VCaP (cell line): ENCODE measurements at regions not wholly inside any gene's neighbourhood (a gene's known extent, or its start where the extent isn't known, plus 50 kb on each side); places are given as distances from the start of the nearest gene placed in this dataset.

Experiments used
- H3K27ac ChIP-seq: fragments of 450-650 bp; 2 replicates; pipeline ENCODE4 v1.5.1; 2017
- CTCF ChIP-seq: fragments of 450-650 bp; conservative IDR thresholded peaks from 2 replicates; pipeline ENCODE4 v1.5.1; 2017; ENCODE audit warnings: mild to moderate bottlenecking, moderate library complexity

GRCh38 chr6:143583542-143584327 is 72.2 kb upstream of the FUCA2 start:
- no peak for TF ChIP-seq CTCF

GRCh38 chr6:143581835-143582480 is 70.4 kb upstream of the FUCA2 start:
- no peak for TF ChIP-seq CTCF
- no peak overlapping the region for H3K27ac ChIP-seq

More at GRCh38 chr6:143583542-143584327, 72.2 kb upstream of the FUCA2 start:
- no peak overlapping the region for H3K27ac ChIP-seq

GRCh38 chr6:143579703-143580102 is 68.2 kb upstream of the FUCA2 start:
- H3K27ac ChIP-seq: no peak overlapping the region
- no peak for TF ChIP-seq CTCF

GRCh38 chr6:143578054-143578453 is 66.5 kb upstream of the FUCA2 start:
- TF ChIP-seq CTCF: no peak

GRCh38 chr6:143575901-143576426 is 64.4 kb upstream of the FUCA2 start:
- no peak for TF ChIP-seq CTCF
- H3K27ac ChIP-seq: no peak overlapping the region

More at GRCh38 chr6:143578054-143578453, 66.5 kb upstream of the FUCA2 start:
- no peak overlapping the region for H3K27ac ChIP-seq

GRCh38 chr6:143575440-143575839 is 63.9 kb upstream of the FUCA2 start:
- TF ChIP-seq CTCF: peak; percentile 90
- H3K27ac ChIP-seq: no peak overlapping the region

GRCh38 chr6:143570147-143570853 is 58.8 kb upstream of the FUCA2 start:
- no peak for TF ChIP-seq CTCF
- H3K27ac ChIP-seq: no peak overlapping the region
